HEK293 (cell line): ENCODE measurements at regions not wholly inside any gene's neighbourhood (a gene's known extent, or its start where the extent isn't known, plus 50 kb on each side); places are given as distances from the start of the nearest gene placed in this dataset.

Source experiments
- CTCF ChIA-PET: fragments of 350-600 bp; formaldehyde crosslinking; extraction: SDS; loops from one replicate; lab custom pipeline; 2021; ENCODE audit warnings: antibody characterized with exemption; lab: Yijun Ruan, JAX
- POLR2A ChIA-PET: fragments of 300-600 bp; formaldehyde crosslinking; extraction: SDS; loops from one replicate; lab custom pipeline; 2020; ENCODE audit warnings: antibody characterized with exemption, inconsistent platforms; lab: Yijun Ruan, JAX
- H3K27ac ChIP-seq: fragments of 200-500 bp; sonication (Bioruptor generic); 2 replicates; pipeline ENCODE4 v1.5.1; 2014; ENCODE audit warnings: low read depth, low read length, control low read depth, inconsistent platforms; ENCODE audit errors: extremely low read depth
- H3K36me3 ChIP-seq, 2 experiments: fragments of 200-500 bp in 1 of 2; sonication (Bioruptor generic) in 1 of 2; 1 replicate in 1 of 2; 2 replicates in 1 of 2; pipeline ENCODE4 v1.5.1; 2014 to 2017; ENCODE audit warnings: inconsistent platforms in 2 of 2, low read length in 2 of 2; ENCODE audit not compliant: control insufficient read depth in 2 of 2, insufficient read depth in 1 of 2
- H3K4me1 ChIP-seq: fragments of 200-500 bp; sonication (Bioruptor generic); 2 replicates; pipeline ENCODE4 v1.5.1; 2014; ENCODE audit warnings: mild to moderate bottlenecking, low read length, inconsistent platforms; ENCODE audit not compliant: control insufficient read depth, insufficient read depth
- H3K4me3 ChIP-seq: 2 replicates; pipeline ENCODE4 v1.5.1; 2011; ENCODE audit warnings: low read depth, mild to moderate bottlenecking, control low read depth, low read length, moderate library complexity
- H3K9me3 ChIP-seq: fragments of 200-500 bp; sonication (Bioruptor generic); 2 replicates; pipeline ENCODE4 v1.5.1; 2014; ENCODE audit warnings: low read depth, low read length, inconsistent platforms; ENCODE audit not compliant: control insufficient read depth, insufficient read depth
- KLF8 ChIP-seq: fragments of 450-650 bp; formaldehyde crosslinking; IDR thresholded peaks from 2 replicates; pipeline ENCODE4 v1.5.1; 2016; ENCODE audit warnings: missing biosample characterization, missing genetic modification characterization
- ZBTB48 ChIP-seq: fragments of 450-650 bp; formaldehyde crosslinking; IDR thresholded peaks from 2 replicates; pipeline ENCODE4 v1.5.1; 2016; ENCODE audit warnings: missing biosample characterization, missing genetic modification characterization
- ZNF140 ChIP-seq: fragments of 450-650 bp; formaldehyde crosslinking; IDR thresholded peaks from 2 replicates; pipeline ENCODE4 v1.5.1; 2016; ENCODE audit warnings: missing biosample characterization, missing genetic modification characterization
- ZNF274 ChIP-seq, 2 experiments: fragments of 200-500 bp in 1 of 2; fragments of 450-650 bp in 1 of 2; sonication (Bioruptor generic) in 1 of 2; formaldehyde crosslinking in 1 of 2; IDR thresholded peaks; 2 replicates each; pipeline versions ENCODE4 v1.5.1 to v1.6.1; 2014 to 2016; ENCODE audit warnings: borderline replicate concordance in 1 of 2, inconsistent platforms in 1 of 2, low read length in 1 of 2, missing biosample characterization in 1 of 2, missing genetic modification characterization in 1 of 2
- ZNF292 ChIP-seq: fragments of 450-650 bp; formaldehyde crosslinking; IDR thresholded peaks from 2 replicates; pipeline ENCODE4 v1.5.1; 2016; ENCODE audit warnings: low read depth, missing biosample characterization, missing genetic modification characterization, borderline replicate concordance
- ZNF426 ChIP-seq: fragments of 450-650 bp; formaldehyde crosslinking; IDR thresholded peaks from 2 replicates; pipeline ENCODE4 v1.5.1; 2017; ENCODE audit warnings: missing biosample characterization, missing genetic modification characterization, mild to moderate bottlenecking, inconsistent platforms, moderate library complexity
- ZNF558 ChIP-seq: fragments of 450-650 bp; formaldehyde crosslinking; IDR thresholded peaks from 2 replicates; pipeline ENCODE4 v1.5.1; 2016; ENCODE audit warnings: missing biosample characterization, missing genetic modification characterization
- ZNF596 ChIP-seq: fragments of 450-650 bp; IDR thresholded peaks from 2 replicates; pipeline ENCODE4 v1.5.0; 2018; ENCODE audit warnings: missing biosample characterization, mild to moderate bottlenecking, missing genetic modification characterization, moderate library complexity
- ZXDB ChIP-seq: fragments of 450-650 bp; formaldehyde crosslinking; IDR thresholded peaks from 2 replicates; pipeline ENCODE4 v1.5.1; 2016; ENCODE audit warnings: missing biosample characterization, missing genetic modification characterization
- TF ChIP-seq, protein P1 (sequence below): fragments of 450-650 bp; formaldehyde crosslinking; IDR thresholded peaks from 2 replicates; pipeline ENCODE4 v1.5.1; 2016; ENCODE audit warnings: missing biosample characterization, missing genetic modification characterization
- TF ChIP-seq, protein P2 (sequence below): fragments of 450-650 bp; formaldehyde crosslinking; IDR thresholded peaks from 2 replicates; pipeline ENCODE4 v1.5.1; 2016; ENCODE audit warnings: missing biosample characterization, missing genetic modification characterization
- TF ChIP-seq, protein P3 (sequence below): fragments of 450-650 bp; formaldehyde crosslinking; IDR thresholded peaks from 2 replicates; pipeline ENCODE4 v1.5.1; 2016; ENCODE audit warnings: missing biosample characterization, missing genetic modification characterization
- TF ChIP-seq, protein P4 (sequence below): fragments of 450-650 bp; IDR thresholded peaks from 2 replicates; pipeline ENCODE4 v1.5.1; 2018; ENCODE audit warnings: missing biosample characterization, missing genetic modification characterization
- TF ChIP-seq, protein P5 (sequence below): fragments of 450-650 bp; formaldehyde crosslinking; IDR thresholded peaks from 2 replicates; pipeline ENCODE4 v1.5.1; 2016; ENCODE audit warnings: missing biosample characterization, missing genetic modification characterization
- TF ChIP-seq, protein P6 (sequence below): fragments of 450-650 bp; formaldehyde crosslinking; IDR thresholded peaks from 2 replicates; pipeline ENCODE4 v1.5.1; 2016; ENCODE audit warnings: missing biosample characterization, missing genetic modification characterization
- TF ChIP-seq, protein P7 (sequence below): fragments of 450-650 bp; formaldehyde crosslinking; IDR thresholded peaks from 2 replicates; pipeline ENCODE4 v1.5.1; 2016; ENCODE audit warnings: missing biosample characterization, missing genetic modification characterization, borderline replicate concordance
- TF ChIP-seq, protein P8 (sequence below): fragments of 450-650 bp; formaldehyde crosslinking; IDR thresholded peaks from 2 replicates; pipeline ENCODE4 v1.5.1; 2016; ENCODE audit warnings: missing biosample characterization, missing genetic modification characterization

DNA sequence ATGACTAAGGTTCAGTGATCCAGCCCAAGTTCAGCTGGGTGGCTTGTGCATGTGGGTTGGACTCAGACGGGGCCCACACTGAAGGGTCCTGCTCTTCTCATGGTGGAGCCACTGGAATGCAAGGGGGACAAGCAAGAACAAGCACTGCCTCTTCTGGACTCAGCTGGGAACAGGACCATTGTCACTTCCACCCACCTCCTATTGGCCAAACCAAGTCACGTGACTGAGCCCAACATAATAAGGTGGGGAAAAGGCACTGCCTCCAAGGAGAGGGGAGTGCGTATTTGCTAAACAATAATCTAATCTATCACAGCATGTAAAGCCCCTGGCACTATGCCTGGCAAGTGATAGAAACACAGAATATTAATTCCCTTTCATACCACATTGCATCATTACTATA lies 87.1 kb downstream of the CHST1 start (continued):
- TF ChIP-seq ZNF140 (tag by site-specific recombination): no peak

DNA sequence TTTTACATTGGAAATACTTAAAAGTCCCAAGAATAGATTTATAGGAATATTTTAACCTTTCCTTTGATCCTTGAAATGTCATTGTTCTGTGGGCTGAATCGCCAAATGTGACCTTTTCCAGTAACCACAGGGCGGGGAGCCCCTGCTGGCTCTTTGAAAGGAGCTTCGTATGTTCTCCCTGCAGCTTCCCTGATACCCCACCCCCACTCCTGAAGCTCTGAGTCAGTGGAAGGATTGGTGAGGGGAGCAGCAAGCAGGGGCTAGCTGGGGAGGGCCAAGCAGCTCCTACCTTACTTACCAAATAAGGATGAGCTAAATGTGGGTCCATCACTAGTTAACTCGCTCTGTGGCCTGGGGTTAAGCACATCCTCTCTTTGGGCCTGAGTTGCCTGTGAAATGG lies 87.7 kb downstream of the CHST1 start:
- no peaks in the 10 kb centered on the region for H3K9me3 ChIP-seq
- CTCF ChIA-PET: interaction anchor here (0.8 kb wide), 1 partner anchor 15 kb away, joined by 3 read pairs; no protein-coding TSS in a partner anchor
- TF ChIP-seq ZNF426 (tag by site-specific recombination) (no peak), ZBTB48 (tag by site-specific recombination) (no peak), ZNF274 (IDR thresholded peaks at IDR 0.05; ENCODE audit: low read length) (no peak), ZNF274 (tag by site-specific recombination; IDR thresholded peaks at IDR 0.05; ENCODE audit: borderline replicate concordance) (no peak), KLF8 (tag by site-specific recombination) (no peak), ZNF292 (tag by site-specific recombination) (no peak), ZXDB (tag by site-specific recombination) (no peak)
- TF ChIP-seq, protein P1, sequence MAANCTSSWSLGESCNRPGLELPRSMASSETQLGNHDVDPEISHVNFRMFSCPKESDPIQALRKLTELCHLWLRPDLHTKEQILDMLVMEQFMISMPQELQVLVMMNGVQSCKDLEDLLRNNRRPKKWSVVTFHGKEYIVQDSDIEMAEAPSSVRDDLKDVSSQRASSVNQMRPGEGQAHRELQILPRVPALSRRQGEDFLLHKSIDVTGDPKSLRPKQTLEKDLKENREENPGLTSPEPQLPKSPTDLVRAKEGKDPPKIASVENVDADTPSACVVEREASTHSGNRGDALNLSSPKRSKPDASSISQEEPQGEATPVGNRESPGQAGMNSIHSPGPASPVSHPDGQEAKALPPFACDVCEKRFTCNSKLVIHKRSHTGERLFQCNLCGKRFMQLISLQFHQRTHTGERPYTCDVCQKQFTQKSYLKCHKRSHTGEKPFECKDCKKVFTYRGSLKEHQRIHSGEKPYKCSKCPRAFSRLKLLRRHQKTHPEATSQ (tag by site-specific recombination): no peak
- TF ChIP-seq, protein P2, sequence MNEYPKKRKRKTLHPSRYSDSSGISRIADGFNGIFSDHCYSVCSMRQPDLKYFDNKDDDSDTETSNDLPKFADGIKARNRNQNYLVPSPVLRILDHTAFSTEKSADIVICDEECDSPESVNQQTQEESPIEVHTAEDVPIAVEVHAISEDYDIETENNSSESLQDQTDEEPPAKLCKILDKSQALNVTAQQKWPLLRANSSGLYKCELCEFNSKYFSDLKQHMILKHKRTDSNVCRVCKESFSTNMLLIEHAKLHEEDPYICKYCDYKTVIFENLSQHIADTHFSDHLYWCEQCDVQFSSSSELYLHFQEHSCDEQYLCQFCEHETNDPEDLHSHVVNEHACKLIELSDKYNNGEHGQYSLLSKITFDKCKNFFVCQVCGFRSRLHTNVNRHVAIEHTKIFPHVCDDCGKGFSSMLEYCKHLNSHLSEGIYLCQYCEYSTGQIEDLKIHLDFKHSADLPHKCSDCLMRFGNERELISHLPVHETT: no peak
- TF ChIP-seq, protein P3, sequence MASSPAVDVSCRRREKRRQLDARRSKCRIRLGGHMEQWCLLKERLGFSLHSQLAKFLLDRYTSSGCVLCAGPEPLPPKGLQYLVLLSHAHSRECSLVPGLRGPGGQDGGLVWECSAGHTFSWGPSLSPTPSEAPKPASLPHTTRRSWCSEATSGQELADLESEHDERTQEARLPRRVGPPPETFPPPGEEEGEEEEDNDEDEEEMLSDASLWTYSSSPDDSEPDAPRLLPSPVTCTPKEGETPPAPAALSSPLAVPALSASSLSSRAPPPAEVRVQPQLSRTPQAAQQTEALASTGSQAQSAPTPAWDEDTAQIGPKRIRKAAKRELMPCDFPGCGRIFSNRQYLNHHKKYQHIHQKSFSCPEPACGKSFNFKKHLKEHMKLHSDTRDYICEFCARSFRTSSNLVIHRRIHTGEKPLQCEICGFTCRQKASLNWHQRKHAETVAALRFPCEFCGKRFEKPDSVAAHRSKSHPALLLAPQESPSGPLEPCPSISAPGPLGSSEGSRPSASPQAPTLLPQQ: no peak
- TF ChIP-seq, protein P4, sequence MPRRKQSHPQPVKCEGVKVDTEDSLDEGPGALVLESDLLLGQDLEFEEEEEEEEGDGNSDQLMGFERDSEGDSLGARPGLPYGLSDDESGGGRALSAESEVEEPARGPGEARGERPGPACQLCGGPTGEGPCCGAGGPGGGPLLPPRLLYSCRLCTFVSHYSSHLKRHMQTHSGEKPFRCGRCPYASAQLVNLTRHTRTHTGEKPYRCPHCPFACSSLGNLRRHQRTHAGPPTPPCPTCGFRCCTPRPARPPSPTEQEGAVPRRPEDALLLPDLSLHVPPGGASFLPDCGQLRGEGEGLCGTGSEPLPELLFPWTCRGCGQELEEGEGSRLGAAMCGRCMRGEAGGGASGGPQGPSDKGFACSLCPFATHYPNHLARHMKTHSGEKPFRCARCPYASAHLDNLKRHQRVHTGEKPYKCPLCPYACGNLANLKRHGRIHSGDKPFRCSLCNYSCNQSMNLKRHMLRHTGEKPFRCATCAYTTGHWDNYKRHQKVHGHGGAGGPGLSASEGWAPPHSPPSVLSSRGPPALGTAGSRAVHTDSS: no peak
- TF ChIP-seq, protein P5, sequence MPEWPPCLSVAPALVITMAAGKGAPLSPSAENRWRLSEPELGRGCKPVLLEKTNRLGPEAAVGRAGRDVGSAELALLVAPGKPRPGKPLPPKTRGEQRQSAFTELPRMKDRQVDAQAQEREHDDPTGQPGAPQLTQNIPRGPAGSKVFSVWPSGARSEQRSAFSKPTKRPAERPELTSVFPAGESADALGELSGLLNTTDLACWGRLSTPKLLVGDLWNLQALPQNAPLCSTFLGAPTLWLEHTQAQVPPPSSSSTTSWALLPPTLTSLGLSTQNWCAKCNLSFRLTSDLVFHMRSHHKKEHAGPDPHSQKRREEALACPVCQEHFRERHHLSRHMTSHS (tag by site-specific recombination): no peak
- H3K36me3 ChIP-seq: no peaks in the 10 kb centered on the region
- H3K4me3 ChIP-seq: no peak overlapping the region
- H3K4me1 ChIP-seq: no peaks in the 10 kb centered on the region
- no peak overlapping the region for H3K27ac ChIP-seq
- POLR2A ChIA-PET: no interaction called here

DNA sequence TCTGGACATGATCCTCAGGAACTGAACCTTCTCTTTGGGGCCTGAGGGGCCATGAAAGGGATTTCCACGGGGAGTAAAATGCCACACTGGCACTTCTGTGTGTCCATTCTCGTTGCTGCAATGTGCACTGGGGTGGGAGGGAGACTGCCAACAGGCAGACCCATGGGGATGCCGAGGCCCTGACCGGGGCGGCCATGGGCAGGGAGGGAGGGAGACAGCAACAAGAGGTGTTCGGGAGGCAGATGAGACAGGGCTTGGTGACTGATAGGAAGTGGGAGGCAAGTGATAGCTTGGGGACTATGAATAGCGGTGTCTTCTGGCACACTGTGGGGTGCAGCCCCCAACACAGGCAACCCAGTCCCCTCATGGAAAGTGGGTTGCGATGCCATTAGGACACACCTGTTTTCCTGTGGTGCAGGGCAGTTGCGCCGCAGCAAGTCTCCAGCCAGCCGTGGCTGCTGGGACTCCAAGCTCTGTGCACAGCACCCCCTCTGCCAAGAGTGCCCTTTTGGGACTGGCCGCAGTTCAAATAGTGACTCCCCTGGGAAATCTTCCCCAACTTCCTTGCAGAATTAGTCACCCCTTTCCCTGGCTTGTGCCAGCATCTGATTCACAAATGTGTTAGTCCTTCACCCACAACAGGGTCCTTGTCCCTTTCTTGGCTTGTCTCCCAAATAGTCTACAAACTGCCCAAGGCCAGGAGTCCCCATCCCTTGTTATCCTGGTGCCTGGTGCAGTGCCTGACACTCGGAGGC lies 88.8 kb downstream of the CHST1 start:
- Histone ChIP-seq H3K4me3 (no peak overlapping the region), H3K9me3 (no peaks in the 10 kb centered on the region), H3K4me1 (no peaks in the 10 kb centered on the region), H3K36me3 (no peaks in the 10 kb centered on the region), H3K27ac (no peak overlapping the region)
- ChIA-PET POLR2A (no interaction called here), CTCF (no interaction called here)
- TF ChIP-seq ZNF292 (tag by site-specific recombination) (no peak), ZNF596 (tag by site-specific recombination) (no peak), ZNF558 (tag by site-specific recombination) (no peak)
- TF ChIP-seq, protein P6, sequence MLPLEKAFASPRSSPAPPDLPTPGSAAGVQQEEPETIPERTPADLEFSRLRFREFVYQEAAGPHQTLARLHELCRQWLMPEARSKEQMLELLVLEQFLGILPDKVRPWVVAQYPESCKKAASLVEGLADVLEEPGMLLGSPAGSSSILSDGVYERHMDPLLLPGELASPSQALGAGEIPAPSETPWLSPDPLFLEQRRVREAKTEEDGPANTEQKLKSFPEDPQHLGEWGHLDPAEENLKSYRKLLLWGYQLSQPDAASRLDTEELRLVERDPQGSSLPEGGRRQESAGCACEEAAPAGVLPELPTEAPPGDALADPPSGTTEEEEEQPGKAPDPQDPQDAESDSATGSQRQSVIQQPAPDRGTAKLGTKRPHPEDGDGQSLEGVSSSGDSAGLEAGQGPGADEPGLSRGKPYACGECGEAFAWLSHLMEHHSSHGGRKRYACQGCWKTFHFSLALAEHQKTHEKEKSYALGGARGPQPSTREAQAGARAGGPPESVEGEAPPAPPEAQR (tag by site-specific recombination): no peak
- TF ChIP-seq, protein P7, sequence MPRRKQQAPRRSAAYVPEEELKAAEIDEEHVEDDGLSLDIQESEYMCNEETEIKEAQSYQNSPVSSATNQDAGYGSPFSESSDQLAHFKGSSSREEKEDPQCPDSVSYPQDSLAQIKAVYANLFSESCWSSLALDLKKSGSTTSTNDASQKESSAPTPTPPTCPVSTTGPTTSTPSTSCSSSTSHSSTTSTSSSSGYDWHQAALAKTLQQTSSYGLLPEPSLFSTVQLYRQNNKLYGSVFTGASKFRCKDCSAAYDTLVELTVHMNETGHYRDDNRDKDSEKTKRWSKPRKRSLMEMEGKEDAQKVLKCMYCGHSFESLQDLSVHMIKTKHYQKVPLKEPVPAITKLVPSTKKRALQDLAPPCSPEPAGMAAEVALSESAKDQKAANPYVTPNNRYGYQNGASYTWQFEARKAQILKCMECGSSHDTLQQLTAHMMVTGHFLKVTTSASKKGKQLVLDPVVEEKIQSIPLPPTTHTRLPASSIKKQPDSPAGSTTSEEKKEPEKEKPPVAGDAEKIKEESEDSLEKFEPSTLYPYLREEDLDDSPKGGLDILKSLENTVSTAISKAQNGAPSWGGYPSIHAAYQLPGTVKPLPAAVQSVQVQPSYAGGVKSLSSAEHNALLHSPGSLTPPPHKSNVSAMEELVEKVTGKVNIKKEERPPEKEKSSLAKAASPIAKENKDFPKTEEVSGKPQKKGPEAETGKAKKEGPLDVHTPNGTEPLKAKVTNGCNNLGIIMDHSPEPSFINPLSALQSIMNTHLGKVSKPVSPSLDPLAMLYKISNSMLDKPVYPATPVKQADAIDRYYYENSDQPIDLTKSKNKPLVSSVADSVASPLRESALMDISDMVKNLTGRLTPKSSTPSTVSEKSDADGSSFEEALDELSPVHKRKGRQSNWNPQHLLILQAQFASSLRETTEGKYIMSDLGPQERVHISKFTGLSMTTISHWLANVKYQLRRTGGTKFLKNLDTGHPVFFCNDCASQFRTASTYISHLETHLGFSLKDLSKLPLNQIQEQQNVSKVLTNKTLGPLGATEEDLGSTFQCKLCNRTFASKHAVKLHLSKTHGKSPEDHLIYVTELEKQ (tag by site-specific recombination): no peak
- TF ChIP-seq, protein P8, sequence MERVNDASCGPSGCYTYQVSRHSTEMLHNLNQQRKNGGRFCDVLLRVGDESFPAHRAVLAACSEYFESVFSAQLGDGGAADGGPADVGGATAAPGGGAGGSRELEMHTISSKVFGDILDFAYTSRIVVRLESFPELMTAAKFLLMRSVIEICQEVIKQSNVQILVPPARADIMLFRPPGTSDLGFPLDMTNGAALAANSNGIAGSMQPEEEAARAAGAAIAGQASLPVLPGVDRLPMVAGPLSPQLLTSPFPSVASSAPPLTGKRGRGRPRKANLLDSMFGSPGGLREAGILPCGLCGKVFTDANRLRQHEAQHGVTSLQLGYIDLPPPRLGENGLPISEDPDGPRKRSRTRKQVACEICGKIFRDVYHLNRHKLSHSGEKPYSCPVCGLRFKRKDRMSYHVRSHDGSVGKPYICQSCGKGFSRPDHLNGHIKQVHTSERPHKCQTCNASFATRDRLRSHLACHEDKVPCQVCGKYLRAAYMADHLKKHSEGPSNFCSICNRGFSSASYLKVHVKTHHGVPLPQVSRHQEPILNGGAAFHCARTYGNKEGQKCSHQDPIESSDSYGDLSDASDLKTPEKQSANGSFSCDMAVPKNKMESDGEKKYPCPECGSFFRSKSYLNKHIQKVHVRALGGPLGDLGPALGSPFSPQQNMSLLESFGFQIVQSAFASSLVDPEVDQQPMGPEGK (tag by site-specific recombination): no peak
